Thyroid gland (tissue), 4 donors: ENCODE measurements at regions not wholly inside any gene's neighbourhood (a gene's known extent, or its start where the extent isn't known, plus 50 kb on each side); places are given as distances from the start of the nearest gene placed in this dataset.

Source experiments
- CTCF ChIP-seq, 6 experiments: fragments of 200-600 bp in 3 of 6; fragments of 450-650 bp in 3 of 6; sonication (generic) in 3 of 6; IDR thresholded peaks; one replicate each; pipeline ENCODE4 v1.5.1; 2016 to 2019; ENCODE audit warnings: antibody characterized with exemption in 6 of 6, mild to moderate bottlenecking in 2 of 6, inconsistent platforms in 1 of 6, moderate library complexity in 1 of 6
- POLR2A ChIP-seq, 2 donors: fragments of 450-650 bp; IDR thresholded peaks; one replicate each; pipeline ENCODE4 v1.6.1; 2017; ENCODE audit warnings: antibody characterized with exemption in 2 of 2, mild to moderate bottlenecking in 2 of 2, moderate library complexity in 1 of 2

DNA sequence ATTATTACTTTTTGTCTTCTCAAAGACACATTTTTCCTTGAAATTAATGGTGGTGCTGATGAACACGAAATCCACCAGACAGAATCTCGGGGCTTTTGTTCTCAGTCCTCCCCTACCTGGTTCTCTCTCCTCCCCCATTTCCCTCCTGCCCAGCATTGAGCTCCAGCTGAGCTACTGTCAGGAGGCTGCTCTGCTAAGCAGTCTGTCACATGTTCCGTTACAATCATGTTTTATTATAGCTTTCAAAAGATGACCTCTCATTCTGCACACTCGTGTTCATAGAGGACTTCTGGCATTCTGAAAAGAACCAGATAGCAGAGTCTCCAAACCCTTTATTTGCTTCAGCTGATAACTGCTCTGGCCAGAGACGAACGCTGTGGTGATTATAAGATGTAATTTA lies 732.5 kb upstream of the RBFOX1 start:
- no peak for TF ChIP-seq CTCF (IDR thresholded peaks at IDR 0.05)
- no peak for TF ChIP-seq POLR2A (IDR thresholded peaks at IDR 0.05)
